T47D (cell line): ENCODE measurements at regions not wholly inside any gene's neighbourhood (a gene's known extent, or its start where the extent isn't known, plus 50 kb on each side); places are given as distances from the start of the nearest gene placed in this dataset.
"Not testable (repeated sequence)": the region's sequence is repeated elsewhere in the genome, so short reads cannot be mapped to it uniquely, and the experiment has no call there.

Experiments used
- DNase-seq, 2 experiments: peaks; one replicate each; pipeline versions ENCODE4 v3.0.0 to v3.0.0-alpha.2; 2011 to 2012; ENCODE audit warnings: low read depth in 1 of 2, low spot score in 1 of 2
- JUND ChIP-seq: IDR thresholded peaks from 2 replicates; pipeline ENCODE4 v1.6.1; 2012; ENCODE audit warnings: low read depth
- in situ Hi-C: cut with HindIII; loops from 2 replicates; pipeline ENCODE4 v1.10.0; 2016; ENCODE audit warnings: low sequenced_read_pairs, low pct_unique_long_range_greater_than_20kb

- peak in 1 of 2 experiments; percentile 15 for DNase-seq
- in situ Hi-C loops = no loop called here
- TF ChIP-seq JUND = no peak
Measured at GRCh38 chr2:35495182-35495581, 860.4 kb upstream of the CRIM1 start.

- in situ Hi-C loops, DNase-seq: not testable (repeated sequence)
Measured at GRCh38 chr2:35478121-35478520, 877.5 kb upstream of the CRIM1 start.

- in situ Hi-C loops = no loop called here
- DNase-seq = no peak
- TF ChIP-seq JUND = no peak
Measured at GRCh38 chr2:35468245-35468644, 887.3 kb upstream of the CRIM1 start.

GRCh38 chr2:35463805-35464596 lies 891.6 kb upstream of the CRIM1 start:
- in situ Hi-C loops = no loop called here
- TF ChIP-seq JUND = no peak
- DNase-seq = no peak

- DNase-seq = peak in 1 of 2 experiments; percentile 43
- no peak for TF ChIP-seq JUND
- in situ Hi-C loops = no loop called here
Measured at GRCh38 chr2:35462226-35462998, 893.2 kb upstream of the CRIM1 start.

- peak in 1 of 2 experiments; percentile 73 for DNase-seq
- in situ Hi-C loops = no loop called here
- TF ChIP-seq JUND = no peak
Measured at GRCh38 chr2:35461406-35461805, 894.2 kb upstream of the CRIM1 start.

- peak in 1 of 2 experiments; percentile 25 for DNase-seq
- no peak for TF ChIP-seq JUND
- in situ Hi-C loops = no loop called here
Measured at GRCh38 chr2:35454966-35455638, 900.5 kb upstream of the CRIM1 start.

- in situ Hi-C loops = no loop called here
- DNase-seq = no peak
- TF ChIP-seq JUND = no peak
Measured at GRCh38 chr2:35447821-35448220, 907.8 kb upstream of the CRIM1 start.

GRCh38 chr2:35447215-35447614 lies 908.4 kb upstream of the CRIM1 start:
- DNase-seq = no peak
- in situ Hi-C loops = no loop called here
- TF ChIP-seq JUND = no peak

- DNase-seq = no peak
- in situ Hi-C loops = no loop called here
- no peak for TF ChIP-seq JUND
Measured at GRCh38 chr2:35443087-35443486, 912.5 kb upstream of the CRIM1 start.

- in situ Hi-C loops, DNase-seq: not testable (repeated sequence)
Measured at GRCh38 chr2:35441575-35441974, 914.0 kb upstream of the CRIM1 start.

GRCh38 chr2:35440308-35440707 lies 915.3 kb upstream of the CRIM1 start:
- in situ Hi-C loops, DNase-seq: not testable (repeated sequence)

GRCh38 chr2:35436893-35437292 lies 918.7 kb upstream of the CRIM1 start:
- in situ Hi-C loops, DNase-seq: not testable (repeated sequence)
